ENCODE measurements at regions not wholly inside any gene's neighbourhood (a gene's known extent, or its start where the extent isn't known, plus 50 kb on each side); places are given as distances from the start of the nearest gene placed in this dataset.
A peak's percentile ranks its signal among the peaks of the same experiment; 100 is the strongest.

DNA sequence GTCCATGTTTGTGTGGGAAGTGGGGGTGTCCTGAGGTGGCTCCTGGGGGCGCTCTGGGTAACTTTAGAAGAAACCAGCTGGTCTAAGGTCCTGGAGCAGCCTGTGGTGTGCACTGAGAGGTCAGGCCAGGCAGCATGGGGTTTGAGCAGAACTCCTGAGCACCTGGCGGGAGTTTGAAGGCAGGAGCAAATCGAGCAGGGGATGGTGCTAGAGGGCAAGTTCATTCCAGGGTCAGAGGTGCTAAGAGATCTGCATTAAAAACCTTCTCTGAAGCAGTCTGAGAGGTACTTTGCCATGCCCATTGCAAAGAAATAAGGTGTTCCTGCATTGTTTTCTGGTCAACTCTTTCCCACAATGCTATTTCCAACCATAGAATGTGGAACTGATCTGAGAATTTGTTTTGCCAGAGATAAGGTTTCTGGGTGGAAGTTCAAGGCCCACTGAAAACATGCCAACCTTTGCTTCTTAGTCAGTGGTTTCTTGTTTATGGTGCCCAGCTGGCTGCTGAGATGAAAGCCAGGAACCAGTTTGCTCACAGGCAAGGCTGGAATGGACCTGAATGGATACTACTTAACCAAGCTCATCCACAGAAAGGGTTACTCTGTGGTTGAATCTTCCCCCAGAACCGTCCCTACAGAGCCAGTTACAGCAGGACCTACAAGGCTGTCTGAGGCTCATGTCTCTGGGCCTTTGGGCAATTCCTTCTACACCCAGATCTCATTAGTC is 136.3 kb upstream of the TMEM72 start:
- DNase-seq (ENCODE audit: low spot score) (no peak), FAIRE-seq (no peak)

- no peak for FAIRE-seq
- no peak for DNase-seq (ENCODE audit: low spot score)
These were observed 135.8 kb upstream of the TMEM72 start for GRCh38 chr10:44775402-44775741.

GRCh38 chr10:44776181-44776580 is 135.0 kb upstream of the TMEM72 start:
- DNase-seq (ENCODE audit: low spot score) (no peak), FAIRE-seq (no peak)

- FAIRE-seq (no peak), DNase-seq (ENCODE audit: low spot score) (no peak)
These were observed 131.6 kb upstream of the TMEM72 start for GRCh38 chr10:44779511-44779910.

- no peak for DNase-seq (ENCODE audit: low spot score)
- no peak for FAIRE-seq
These were observed 130.7 kb upstream of the TMEM72 start for GRCh38 chr10:44780426-44780825.

GRCh38 chr10:44781131-44781530 is 130.0 kb upstream of the TMEM72 start:
- DNase-seq (ENCODE audit: low spot score), result no peak
- no peak for FAIRE-seq

- FAIRE-seq (no peak), DNase-seq (ENCODE audit: low spot score) (no peak)
These were observed 124.8 kb upstream of the TMEM72 start for GRCh38 chr10:44786286-44786850.

GRCh38 chr10:44787480-44788075 is 123.6 kb upstream of the TMEM72 start:
- FAIRE-seq, result no peak
- no peak for DNase-seq (ENCODE audit: low spot score)

- FAIRE-seq (no peak), DNase-seq (ENCODE audit: low spot score) (no peak)
These were observed 122.7 kb upstream of the TMEM72 start for GRCh38 chr10:44788147-44789129.

DNA sequence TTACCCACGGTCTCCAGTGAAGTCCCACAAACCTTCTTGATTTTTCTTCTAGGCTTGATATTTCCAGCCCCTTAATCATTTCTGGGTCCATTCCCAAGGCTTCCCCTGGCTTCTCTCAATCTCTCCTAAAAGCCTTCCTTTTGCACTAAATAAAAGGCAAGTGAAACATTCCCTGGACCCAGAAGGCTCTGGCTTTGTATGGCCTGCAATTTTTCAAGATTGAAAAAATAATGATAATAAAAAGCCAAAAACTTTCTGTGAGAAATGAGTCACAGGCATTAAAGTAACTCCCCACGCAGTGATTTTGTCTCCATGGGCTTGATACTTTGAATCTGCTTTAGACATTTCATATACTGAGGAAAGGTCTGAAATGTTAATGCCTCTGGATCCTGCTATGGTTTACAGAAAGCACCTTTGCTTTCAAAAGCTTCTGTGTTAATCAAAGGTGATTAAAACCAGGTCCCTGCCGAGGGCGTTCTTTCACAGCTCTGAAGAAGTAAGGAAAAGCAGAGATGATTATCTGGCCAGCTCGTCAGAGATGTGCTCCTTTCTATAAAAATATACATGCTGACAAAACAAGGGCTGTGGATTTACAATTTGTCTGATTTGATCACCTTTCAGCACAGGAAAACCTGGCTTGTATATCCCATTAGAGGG is 118.9 kb upstream of the TMEM72 start:
- FAIRE-seq (no peak), DNase-seq (ENCODE audit: low spot score) (no peak)

- no peak for FAIRE-seq
- no peak for DNase-seq (ENCODE audit: low spot score)
These were observed 111.2 kb upstream of the TMEM72 start for GRCh38 chr10:44799966-44800365.

DNA sequence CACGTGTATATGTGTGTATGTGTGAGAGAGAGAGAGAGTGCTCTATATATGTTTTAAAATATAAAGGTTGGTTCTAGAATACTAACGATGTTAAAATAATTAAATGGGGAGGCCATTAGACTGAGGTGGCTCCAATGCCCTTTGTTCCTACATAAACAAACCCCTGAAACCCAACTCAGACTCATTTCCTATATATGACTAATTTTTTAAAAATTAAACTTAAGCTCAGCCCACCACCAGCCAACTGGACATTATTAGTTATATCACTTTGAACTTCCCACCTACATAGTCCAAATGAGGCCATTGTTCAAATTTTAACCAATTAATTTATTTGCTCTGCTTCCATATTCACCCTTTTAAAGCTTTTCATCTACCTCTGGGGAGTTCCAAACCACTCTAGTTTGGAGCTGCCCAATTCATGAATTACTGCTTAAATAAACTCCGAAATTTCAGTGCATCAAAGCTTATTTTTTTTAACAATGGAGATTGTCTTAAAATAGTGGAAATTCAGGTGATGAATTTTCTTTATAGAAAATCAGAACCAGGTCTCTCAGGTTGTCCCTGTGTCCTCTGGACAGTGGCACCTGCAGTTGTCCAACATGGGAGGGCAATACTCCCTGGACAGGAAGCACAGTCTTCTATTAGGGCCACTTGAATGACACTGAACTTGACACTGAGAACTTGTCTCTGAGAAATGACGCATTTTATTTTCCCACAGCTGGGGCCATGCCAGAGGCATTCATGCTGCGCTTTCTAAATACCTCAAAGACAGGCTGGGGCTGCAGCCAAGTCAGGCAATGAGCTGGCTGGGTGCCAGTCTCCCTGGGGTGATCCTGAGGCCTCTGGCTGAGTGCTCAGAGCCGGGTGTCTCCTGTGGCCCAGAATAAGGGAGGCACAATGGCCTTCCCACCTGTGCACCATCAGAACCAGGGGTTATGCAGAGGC is 109.5 kb upstream of the TMEM72 start:
- peak; percentile 89 for FAIRE-seq

DNA sequence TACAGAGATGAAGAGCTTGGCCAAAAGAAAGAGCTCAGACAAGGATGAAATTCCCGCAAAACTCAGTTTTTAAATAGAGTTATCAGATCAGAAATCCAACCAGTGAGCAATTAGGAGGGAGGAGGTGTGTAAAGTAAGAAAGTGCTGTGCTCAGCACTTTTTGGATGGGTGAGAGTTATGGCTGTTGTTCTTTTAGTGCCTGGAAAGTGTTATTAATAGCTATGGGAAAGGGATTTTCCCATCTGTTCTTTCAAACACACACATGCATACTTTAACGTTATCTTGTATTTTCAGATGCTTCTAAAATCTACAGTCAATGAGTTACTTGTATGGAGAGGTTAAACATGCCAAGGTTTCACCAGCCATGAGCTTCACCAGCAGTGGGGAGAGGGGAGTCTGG is 107.3 kb upstream of the TMEM72 start:
- no peak for DNase-seq (ENCODE audit: low spot score)
- FAIRE-seq, result no peak

More for the DNA sequence above, 109.5 kb upstream of the TMEM72 start:
- peak; percentile 88 for DNase-seq (ENCODE audit: low spot score)

GRCh38 chr10:44804661-44805060 is 106.5 kb upstream of the TMEM72 start:
- DNase-seq (ENCODE audit: low spot score) (no peak), FAIRE-seq (no peak)

DNA sequence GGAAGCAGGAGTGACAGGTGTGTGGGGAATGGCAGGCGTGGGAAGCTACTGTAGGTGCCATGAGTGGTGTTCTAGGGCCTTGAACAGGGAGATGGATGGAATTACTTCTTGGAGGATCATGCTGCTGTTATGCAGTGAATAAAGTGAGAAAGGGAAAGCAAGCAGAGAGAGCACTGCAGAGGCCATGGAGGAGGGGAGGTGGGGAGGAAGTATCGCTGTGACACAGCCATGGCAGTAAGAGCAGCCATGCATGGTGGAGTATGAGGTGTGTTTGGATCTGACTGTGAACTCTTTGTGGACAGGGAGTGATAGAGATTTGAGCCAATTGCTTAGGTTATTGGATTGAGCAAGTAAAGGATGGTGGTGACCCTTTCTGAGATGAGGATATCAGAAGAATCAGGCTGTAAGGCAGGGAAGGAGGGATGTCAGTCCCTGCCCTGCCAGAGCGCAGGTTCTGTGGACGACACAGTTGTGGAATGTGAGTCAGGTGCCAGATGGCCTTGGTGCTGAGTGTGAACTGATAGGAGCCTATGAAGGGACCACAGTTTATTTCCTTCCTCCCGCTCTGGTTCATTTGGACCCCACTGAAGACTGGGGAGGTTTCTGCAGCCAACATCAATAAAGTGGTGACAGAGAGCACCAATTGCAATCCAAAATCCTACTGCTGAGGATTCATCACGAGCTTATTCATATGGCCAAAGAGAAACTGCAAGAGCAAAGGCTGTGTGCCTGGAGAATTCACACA is 105.5 kb upstream of the TMEM72 start:
- DNase-seq (ENCODE audit: low spot score), result no peak
- no peak for FAIRE-seq

- DNase-seq (ENCODE audit: low spot score) (no peak), FAIRE-seq (no peak)
These were observed 104.2 kb upstream of the TMEM72 start for GRCh38 chr10:44806950-44807349.

DNA sequence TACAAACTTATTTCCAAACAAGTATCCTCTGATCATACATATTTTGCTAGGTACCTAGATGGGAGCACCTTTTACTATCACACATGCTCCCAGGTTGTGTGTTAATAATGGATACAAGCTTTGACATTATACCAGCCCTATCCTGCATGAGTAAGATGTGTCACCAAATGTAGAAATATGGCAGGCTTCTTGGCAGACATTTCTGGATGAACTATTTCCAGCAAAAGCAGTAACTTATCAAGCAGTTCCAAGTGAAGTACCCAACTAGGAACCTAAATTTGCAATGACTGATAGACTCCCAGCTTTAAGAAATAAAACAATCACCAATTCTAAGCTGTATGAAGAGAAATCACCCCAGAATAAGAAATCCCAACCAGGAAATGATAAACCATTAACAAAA is 103.7 kb upstream of the TMEM72 start:
- FAIRE-seq (no peak), DNase-seq (ENCODE audit: low spot score) (no peak)

DNA sequence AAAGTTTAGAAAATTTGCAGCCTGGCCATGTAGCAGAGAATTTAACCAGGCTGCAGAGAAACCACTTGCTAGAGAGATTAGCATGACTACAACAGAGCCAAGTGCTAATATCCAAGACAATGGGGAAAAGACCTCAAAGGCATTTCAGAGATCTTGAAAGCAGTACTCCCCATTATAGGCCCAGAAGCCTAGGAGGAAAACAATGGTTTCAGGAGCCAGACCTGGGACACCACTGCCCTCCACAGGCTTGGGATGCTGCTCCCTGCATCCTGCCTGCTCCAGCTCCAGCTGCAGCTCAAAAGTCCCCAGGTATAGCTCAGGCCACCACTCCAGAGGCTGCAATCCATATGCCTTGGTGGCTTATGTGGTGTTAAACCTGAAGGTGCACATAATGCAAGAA is 101.5 kb upstream of the TMEM72 start:
- no peak for DNase-seq (ENCODE audit: low spot score)
- FAIRE-seq, result no peak

DNA sequence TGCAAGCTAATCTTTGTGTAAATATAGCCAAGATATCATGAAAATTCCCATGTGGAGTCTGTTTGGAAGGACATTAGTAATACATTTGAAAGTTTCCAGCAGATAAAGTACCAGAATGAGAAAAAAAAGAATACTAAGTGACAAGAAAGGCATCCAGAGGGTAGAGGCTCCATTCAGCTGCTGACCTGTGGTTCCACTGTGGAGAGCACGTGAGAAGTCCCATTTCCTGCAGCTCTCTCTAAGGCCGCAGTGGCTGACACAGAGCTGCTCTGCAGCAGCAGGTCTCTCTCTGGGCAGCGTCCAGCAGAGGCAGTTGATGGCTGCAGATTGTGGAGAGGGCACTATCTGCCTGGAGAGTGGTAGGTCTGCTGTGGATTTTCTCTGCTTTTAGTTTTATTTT is 100.1 kb upstream of the TMEM72 start:
- no peak for DNase-seq (ENCODE audit: low spot score)
- FAIRE-seq, result no peak

DNA sequence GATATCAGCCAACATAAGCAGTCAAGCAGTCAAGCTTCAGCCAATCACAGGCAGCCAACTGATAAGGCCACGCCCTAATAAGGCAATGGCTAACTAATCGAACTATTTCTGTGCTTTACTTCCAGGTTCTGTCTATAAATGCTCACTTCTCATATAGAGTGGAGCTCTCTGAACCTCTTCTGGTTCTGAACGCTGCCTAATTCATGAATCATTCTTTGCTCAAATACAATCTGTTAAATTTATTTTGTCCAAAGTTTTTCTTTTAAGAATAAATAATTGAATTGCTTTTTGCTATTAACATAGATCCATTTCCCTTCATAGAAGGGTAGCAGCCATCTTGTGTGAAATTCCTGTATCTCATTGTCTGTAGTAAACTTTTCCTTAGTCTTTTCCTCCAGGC is 97.9 kb upstream of the TMEM72 start:
- DNase-seq (ENCODE audit: low spot score) (no peak), FAIRE-seq (no peak)
